Suprapubic skin (tissue), 4 donors: ENCODE measurements at regions not wholly inside any gene's neighbourhood (a gene's known extent, or its start where the extent isn't known, plus 50 kb on each side); places are given as distances from the start of the nearest gene placed in this dataset.

Source experiments
- DNase-seq, 2 donors: peaks; one replicate each; pipeline ENCODE4 v3.0.0-alpha.2; 2019; ENCODE audit warnings: low spot score in 2 of 2
- H3K27ac ChIP-seq: fragments of 200-600 bp; sonication (generic); one replicate; pipeline ENCODE4 v1.5.1; 2019
- H3K27me3 ChIP-seq: fragments of 200-600 bp; sonication (generic); one replicate; pipeline ENCODE4 v1.5.1; 2019
- H3K36me3 ChIP-seq: fragments of 200-600 bp; sonication (generic); one replicate; pipeline ENCODE4 v1.5.1; 2019
- H3K4me1 ChIP-seq: fragments of 200-600 bp; sonication (generic); one replicate; pipeline ENCODE4 v1.5.1; 2019
- H3K4me3 ChIP-seq: fragments of 200-600 bp; sonication (generic); one replicate; pipeline ENCODE4 v1.5.1; 2019; ENCODE audit warnings: mild to moderate bottlenecking
- H3K9me3 ChIP-seq: fragments of 200-600 bp; sonication (generic); one replicate; pipeline ENCODE4 v1.5.1; 2019
- EP300 ChIP-seq: sonication (generic); formaldehyde crosslinking; IDR thresholded peaks from one replicate; pipeline ENCODE4 v1.6.1; 2017; ENCODE audit warnings: antibody characterized with exemption
- POLR2A ChIP-seq, 2 donors: fragments of 450-650 bp; IDR thresholded peaks; one replicate each; pipeline ENCODE4 v1.6.1; 2017; ENCODE audit warnings: antibody characterized with exemption in 2 of 2, mild to moderate bottlenecking in 2 of 2, moderate library complexity in 2 of 2
- POLR2AphosphoS5 ChIP-seq, 3 donors: sonication (generic); formaldehyde crosslinking; IDR thresholded peaks; one replicate each; pipeline ENCODE4 v1.6.1; 2017; ENCODE audit warnings: antibody characterized with exemption in 3 of 3
- WGBS: methylation state at CpG from one replicate; pipeline ENCODE4 v1.1.5; 2018; 5-methylcytosine and 5-hydroxymethylcytosine counted together
- TF ChIP-seq, protein P1 (sequence below), 2 donors: fragments of 200-600 bp in 1 of 2; fragments of 450-650 bp in 1 of 2; sonication (generic) in 1 of 2; IDR thresholded peaks; one replicate each; pipeline ENCODE4 v1.5.1; 2016 to 2019; ENCODE audit warnings: antibody characterized with exemption in 2 of 2, mild to moderate bottlenecking in 1 of 2, moderate library complexity in 1 of 2

- Histone ChIP-seq H3K36me3 (no peaks in the 10 kb centered on the region), H3K27me3 (no peaks in the 10 kb centered on the region), H3K27ac (no peak overlapping the region), H3K4me3 (no peak overlapping the region), H3K9me3 (no peaks in the 10 kb centered on the region), H3K4me1 (peaks cover 43% of the 10 kb centered on the region)
- TF ChIP-seq, protein P1, sequence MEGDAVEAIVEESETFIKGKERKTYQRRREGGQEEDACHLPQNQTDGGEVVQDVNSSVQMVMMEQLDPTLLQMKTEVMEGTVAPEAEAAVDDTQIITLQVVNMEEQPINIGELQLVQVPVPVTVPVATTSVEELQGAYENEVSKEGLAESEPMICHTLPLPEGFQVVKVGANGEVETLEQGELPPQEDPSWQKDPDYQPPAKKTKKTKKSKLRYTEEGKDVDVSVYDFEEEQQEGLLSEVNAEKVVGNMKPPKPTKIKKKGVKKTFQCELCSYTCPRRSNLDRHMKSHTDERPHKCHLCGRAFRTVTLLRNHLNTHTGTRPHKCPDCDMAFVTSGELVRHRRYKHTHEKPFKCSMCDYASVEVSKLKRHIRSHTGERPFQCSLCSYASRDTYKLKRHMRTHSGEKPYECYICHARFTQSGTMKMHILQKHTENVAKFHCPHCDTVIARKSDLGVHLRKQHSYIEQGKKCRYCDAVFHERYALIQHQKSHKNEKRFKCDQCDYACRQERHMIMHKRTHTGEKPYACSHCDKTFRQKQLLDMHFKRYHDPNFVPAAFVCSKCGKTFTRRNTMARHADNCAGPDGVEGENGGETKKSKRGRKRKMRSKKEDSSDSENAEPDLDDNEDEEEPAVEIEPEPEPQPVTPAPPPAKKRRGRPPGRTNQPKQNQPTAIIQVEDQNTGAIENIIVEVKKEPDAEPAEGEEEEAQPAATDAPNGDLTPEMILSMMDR (IDR thresholded peaks at IDR 0.05), result no peak
- TF ChIP-seq POLR2A (IDR thresholded peaks at IDR 0.05), result no peak
- no peak for TF ChIP-seq POLR2AphosphoS5 (IDR thresholded peaks at IDR 0.05)
- TF ChIP-seq EP300, result no peak
- 65% methylated on average over 7 of the region's 8 CpGs for WGBS
- DNase-seq, result no peak
Measured at GRCh38 chr15:99504823-99505551, 60.8 kb upstream of the MEF2A start.

DNA sequence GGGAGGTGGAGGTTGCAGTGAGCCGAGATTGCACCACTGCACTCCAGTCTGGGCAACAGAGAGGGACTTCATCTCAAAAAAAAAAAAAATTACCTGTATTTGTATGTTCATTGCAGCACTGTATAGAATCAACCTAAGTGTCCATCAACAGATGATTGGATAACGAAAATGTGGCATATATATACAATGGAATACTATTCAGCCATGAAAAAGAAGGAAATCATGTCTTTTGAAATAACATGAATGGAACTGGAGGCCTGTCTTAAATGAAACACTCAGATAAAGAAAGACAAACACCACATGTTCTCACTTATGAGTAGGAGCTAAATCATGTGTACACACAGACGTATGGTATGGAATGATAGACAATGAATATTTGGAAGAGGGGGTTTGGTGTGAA is 59.4 kb upstream of the MEF2A start:
- Histone ChIP-seq H3K9me3 (no peaks in the 10 kb centered on the region), H3K4me3 (no peak overlapping the region), H3K4me1 (peaks cover 51% of the 10 kb centered on the region), H3K27ac (no peak overlapping the region), H3K36me3 (no peaks in the 10 kb centered on the region), H3K27me3 (no peaks in the 10 kb centered on the region)
- 90% methylated on average over 3 of the region's 3 CpGs for WGBS
- TF ChIP-seq POLR2A (IDR thresholded peaks at IDR 0.05), result no peak
- TF ChIP-seq EP300, result no peak
- no peak for TF ChIP-seq POLR2AphosphoS5 (IDR thresholded peaks at IDR 0.05)
- TF ChIP-seq, protein P1 (IDR thresholded peaks at IDR 0.05), result no peak
- no peak for DNase-seq

- Histone ChIP-seq H3K4me1 (peaks cover 58% of the 10 kb centered on the region), H3K4me3 (peak overlapping the region; percentile 1), H3K9me3 (no peaks in the 10 kb centered on the region), H3K27ac (peak overlapping the region; percentile 53), H3K36me3 (no peaks in the 10 kb centered on the region), H3K27me3 (no peaks in the 10 kb centered on the region)
- 43% methylated on average over 6 of the region's 6 CpGs for WGBS
- DNase-seq, result no peak
- no peak for TF ChIP-seq POLR2A (IDR thresholded peaks at IDR 0.05)
- TF ChIP-seq EP300, result no peak
- TF ChIP-seq, protein P1 (IDR thresholded peaks at IDR 0.05), result no peak
- TF ChIP-seq POLR2AphosphoS5 (IDR thresholded peaks at IDR 0.05), result no peak
Measured at GRCh38 chr15:99507016-99507503, 58.7 kb upstream of the MEF2A start.

DNA sequence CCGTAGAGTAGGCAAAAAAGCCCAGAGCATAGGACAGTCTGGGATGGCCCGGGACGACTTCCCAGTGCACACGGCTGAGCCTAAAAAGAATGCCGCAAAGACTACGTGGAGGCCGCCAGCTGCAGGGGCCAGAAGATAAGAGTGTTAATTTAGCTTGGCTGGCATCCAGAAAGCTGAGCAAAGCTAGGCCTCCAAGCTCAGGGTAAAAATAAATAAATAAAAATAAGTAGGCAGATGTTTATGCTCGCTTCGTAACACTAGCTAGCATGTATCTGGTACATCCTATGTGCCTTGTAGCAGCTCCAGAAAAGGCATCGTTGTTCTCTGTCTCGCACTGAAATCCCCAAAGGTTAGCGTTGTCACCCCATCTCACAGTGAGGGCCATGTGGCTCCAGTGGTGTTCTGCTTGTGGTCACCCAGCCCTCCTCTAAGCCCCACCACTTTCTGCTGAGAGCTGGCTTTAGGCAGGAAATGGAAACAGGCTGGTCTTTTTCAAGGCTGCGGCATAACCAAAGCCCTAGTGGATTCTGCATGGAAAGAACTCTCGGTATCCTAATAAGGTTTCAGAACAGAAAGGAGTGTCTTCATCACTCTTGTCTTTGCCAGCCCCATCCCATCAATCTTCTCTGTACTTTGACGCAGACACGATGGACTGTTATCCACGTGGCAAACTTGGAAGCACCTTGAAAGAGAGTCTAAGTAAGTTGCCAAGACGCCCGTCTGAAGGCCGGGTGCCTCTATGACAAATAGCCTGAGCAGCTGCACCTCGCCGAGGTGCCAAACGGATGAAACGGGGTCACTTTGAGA is 58.1 kb upstream of the MEF2A start:
- 24% methylated on average over 24 of the region's 24 CpGs for WGBS
- H3K36me3 ChIP-seq, result no peaks in the 10 kb centered on the region
- peak overlapping the region; percentile 1 for H3K4me3 ChIP-seq
- H3K27ac ChIP-seq, result peak overlapping the region; percentile 53
- no peaks in the 10 kb centered on the region for H3K9me3 ChIP-seq
- peak; percentile 33 for TF ChIP-seq EP300
- TF ChIP-seq POLR2A (IDR thresholded peaks at IDR 0.05), result no peak
- TF ChIP-seq POLR2AphosphoS5 (IDR thresholded peaks at IDR 0.05), result peak in 2 of 3 donors; percentile 14 to 22
- TF ChIP-seq, protein P1 (IDR thresholded peaks at IDR 0.05), result no peak
- no peak for DNase-seq
- peaks cover 58% of the 10 kb centered on the region for H3K4me1 ChIP-seq
- H3K27me3 ChIP-seq, result no peaks in the 10 kb centered on the region

GRCh38 chr15:99508311-99508645 is 57.5 kb upstream of the MEF2A start:
- Histone ChIP-seq H3K4me1 (peaks cover 58% of the 10 kb centered on the region), H3K4me3 (peak overlapping the region; percentile 1), H3K9me3 (no peaks in the 10 kb centered on the region), H3K36me3 (no peaks in the 10 kb centered on the region), H3K27me3 (no peaks in the 10 kb centered on the region), H3K27ac (peak overlapping the region; percentile 6)
- no peak for DNase-seq
- peak; percentile 1 for TF ChIP-seq EP300
- TF ChIP-seq POLR2A (IDR thresholded peaks at IDR 0.05), result no peak
- no peak for TF ChIP-seq POLR2AphosphoS5 (IDR thresholded peaks at IDR 0.05)
- TF ChIP-seq, protein P1 (IDR thresholded peaks at IDR 0.05), result no peak
- WGBS, result 32% methylated on average over 6 of the region's 6 CpGs
